NCI-H748 (cell line): ENCODE measurements at regions not wholly inside any gene's neighbourhood (a gene's known extent, or its start where the extent isn't known, plus 50 kb on each side); places are given as distances from the start of the nearest gene placed in this dataset.

Experiments
- DNase-seq: peaks from one replicate; lab custom pipeline; 2025; ENCODE audit not compliant: unreplicated experiment; lab: John Stamatoyannopoulos, UW

DNA sequence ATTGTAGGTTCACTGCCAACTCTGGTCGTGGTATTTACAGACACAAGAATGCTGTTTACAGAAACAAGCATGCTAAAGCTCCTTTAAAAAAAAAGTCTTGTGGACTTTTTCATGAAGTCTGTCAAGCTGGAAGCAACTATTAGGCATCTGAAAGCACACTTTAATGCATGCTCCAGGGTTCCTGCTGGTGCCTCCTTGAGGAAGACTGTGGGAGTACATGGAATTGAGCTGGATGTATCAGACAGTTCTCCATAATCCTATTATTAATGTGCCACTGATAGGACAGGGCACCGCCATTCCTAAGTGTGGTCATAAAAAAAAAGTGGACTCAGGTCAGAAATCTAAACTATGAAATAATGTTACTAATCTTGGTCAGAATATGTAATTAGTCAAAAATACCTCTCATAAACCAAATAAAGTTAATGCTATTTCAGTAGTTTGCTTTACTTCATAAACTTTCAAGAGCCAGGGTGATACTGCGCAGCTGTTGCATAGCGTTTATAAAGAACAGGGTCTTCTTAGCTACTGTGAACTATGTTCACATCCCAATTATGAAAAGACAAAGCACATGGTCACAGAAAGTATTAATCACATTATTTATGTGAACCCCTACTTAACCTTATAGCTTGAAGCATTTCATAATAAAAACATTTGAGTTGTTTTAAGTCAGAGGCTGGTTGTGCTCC lies 390.8 kb upstream of the PTGER4 start:
- no peak for DNase-seq

DNA sequence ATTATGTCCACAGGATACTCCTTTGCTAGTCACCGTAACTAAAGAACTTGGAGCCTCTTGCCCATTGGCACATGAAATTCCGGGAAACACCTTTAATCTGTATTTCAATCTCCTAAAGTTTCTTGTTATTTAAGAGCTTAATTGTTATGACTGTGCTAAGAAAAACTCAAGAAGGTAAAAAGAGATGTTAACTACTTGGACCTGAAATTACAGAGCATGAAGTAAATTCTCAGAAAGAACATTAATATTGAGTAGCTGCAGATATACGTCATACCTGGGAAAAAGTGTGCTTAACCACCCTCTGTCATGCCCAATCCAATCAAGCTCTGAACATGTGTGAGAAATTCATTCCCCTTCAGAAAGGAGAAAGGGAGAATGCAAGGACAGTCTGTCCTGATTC lies 394.9 kb upstream of the PTGER4 start:
- no peak for DNase-seq

DNA sequence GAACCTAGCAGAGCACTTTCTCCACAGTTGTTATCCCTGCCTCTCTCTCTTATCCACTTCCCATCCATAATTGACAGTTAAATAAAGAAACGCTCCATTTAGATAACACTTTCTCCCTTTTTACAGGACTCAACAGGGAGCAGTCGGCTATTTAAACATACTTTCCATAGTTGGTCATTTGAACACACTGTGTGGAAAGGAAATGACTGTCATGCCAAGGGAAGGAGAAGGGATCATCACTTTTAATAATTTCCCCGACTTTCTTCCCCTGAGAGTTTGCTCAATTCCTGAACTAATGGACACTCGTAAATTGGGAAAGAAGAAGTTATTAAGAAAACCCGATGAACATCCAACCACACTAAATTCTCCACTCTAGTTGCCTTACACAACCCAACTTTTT lies 400.8 kb upstream of the PTGER4 start:
- DNase-seq: no peak

DNA sequence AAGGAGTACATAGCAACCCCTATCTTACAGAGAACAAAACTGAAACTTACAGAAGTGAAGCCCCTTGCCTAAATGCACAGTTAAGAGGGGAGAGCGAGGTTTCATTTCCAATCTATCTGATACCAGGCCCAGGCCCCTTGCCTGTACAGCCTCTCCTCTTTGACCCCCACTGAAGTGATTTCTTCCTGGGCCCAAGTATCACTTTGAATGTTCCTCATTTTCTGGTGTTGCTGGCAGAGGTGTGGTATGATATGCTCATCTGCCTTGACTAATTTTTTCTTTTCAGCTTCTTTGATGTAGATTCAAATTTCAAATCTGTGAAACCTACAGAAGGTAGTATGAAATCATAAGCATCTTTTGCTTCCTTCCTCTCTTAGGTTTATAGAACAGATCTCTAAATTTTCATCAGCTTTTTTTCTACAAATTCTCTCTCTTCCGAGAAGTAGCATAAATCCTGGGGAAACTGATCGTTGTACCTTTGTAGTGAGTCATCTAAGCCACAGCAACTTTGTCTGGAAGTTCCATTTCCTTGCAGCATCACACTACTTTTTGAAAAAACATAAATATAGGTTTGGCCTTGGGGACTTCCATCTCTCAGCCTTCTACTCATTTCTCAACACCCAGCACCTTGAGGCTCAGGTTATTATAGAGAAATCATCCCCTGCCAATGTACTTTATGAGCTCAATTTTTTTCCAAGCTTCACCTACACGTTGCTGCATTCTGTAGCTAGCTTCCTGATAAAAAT lies 402.4 kb upstream of the PTGER4 start:
- DNase-seq: no peak

DNA sequence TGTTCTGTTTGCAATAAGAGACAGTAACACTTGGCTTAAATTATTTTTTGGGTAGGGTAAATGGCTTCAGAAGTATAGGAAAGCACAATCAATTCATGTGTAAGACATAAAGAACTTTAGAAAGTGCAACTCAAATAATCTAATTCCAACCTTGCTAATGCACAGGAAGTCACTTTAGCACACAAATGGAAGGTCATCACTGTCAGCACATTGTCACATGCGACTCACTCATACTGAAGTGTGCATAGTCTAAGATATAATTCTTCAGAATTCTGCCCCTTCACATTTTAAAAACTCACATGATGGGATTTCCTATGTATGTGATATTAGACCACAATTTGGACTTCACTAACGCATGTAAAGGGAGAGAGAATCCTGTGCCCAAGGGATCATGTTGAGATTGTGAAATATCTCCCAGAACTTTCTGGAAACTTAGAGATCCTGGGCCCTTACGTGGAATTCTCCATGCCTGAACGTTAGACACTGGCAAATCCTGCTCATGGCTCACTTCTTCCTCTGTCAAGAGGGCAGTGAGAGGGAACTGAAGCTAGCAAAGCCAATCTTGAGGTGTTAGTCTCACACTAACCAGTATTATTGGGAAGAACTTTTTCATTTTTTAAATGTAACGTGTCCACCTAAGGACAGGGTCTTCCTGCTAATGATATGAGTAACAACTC lies 403.2 kb upstream of the PTGER4 start:
- no peak for DNase-seq

DNA sequence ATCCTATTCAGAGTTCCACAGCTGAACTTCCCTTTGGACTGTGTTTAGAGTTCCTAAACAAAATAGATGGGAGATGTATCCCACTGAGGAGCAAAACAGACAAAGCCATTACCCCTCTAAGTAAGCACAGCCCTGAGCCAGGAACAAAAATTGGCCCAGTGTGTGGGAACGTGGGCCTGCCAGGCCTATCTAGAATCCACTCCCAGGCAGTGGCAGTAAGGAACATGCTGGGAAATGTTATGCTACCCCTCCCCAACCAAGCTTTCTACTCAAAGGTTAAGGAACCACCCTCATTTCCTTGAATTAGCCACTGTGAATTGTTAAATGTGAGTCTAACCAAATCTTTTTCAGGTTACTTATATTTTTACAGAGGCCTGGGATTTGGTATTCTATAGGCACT lies 405.1 kb upstream of the PTGER4 start:
- DNase-seq: no peak

DNA sequence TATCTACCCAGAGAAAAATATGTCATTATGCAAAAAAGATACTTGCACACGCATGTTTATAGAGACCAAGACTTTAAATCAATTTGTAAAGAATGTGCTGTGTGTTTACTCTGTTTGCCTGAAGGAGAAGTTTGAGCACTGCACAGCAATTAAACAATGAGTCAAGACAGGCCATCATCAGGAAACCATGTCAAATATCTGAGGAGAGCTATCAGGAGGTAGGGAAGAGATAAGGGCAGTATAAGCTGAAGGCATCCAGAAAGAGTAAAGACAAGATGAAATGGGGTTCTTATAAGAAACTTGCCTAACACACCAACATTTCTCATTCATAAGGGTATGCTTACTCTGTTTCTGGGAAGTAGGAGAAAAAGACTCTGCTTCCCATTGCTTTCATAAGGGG lies 405.8 kb upstream of the PTGER4 start:
- no peak for DNase-seq

DNA sequence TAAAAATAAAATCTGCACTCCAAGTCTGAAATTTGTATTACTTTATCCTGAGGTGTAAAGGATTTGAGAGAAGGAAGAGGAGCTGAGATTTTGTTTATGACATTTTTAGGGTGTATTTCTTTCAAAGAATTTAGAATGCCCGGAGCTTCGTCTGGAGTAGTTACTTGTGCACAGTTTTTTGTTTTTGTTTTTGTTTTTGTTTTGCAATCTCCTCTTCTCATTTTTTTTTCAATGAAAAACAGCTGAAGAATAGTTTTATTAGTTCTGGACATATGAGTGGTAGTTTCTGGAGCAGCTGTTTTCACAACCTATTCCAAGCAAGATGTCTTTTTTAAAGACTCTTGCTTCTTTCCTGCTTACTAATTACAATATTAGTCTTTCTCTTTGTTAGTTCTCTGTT lies 408.2 kb upstream of the PTGER4 start:
- DNase-seq: no peak

DNA sequence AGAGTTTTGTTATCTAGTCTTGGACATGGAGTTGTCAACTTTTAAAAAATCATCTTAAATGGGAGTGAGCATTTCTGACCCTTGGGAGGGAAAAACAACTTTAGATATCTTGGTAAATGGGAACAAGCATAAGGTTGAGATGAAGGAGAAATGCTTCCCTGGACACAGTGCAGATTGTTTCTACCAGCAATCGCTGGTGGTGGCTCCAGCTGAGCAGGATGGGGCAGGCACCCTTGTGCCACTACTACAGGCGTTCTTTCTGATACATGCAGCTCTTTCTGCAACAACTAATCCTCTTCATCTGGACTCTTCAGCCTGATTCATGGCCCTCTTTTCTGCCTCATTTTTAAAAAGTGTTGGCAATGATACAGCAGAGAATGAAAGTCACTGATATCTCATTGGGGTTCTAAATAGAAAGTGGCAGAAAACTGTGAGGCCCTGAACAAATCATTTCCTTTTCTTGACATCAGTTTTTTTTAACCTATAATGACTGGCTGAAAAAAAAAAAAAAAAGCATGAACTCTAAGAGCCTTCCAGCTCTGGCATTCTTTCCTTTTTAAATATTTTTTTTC lies 409.4 kb upstream of the PTGER4 start:
- DNase-seq: no peak

DNA sequence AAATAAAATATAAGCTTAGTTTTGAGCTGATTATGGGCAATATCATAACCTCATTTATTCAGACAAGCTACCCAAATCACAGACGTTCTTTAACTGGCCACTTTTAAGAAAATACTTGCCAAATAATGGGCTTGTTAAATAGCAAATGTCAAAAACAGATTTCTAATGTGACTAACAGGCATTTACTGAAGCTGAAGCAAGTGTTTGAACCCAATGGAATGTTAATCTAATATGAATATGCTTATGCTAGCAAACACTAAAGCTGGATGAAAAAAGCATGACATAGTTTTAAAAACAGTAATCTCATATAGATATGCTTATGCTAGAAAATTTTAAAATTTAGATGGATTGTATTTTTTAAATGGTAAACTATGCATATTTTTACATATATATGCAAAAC lies 411.6 kb upstream of the PTGER4 start:
- no peak for DNase-seq

DNA sequence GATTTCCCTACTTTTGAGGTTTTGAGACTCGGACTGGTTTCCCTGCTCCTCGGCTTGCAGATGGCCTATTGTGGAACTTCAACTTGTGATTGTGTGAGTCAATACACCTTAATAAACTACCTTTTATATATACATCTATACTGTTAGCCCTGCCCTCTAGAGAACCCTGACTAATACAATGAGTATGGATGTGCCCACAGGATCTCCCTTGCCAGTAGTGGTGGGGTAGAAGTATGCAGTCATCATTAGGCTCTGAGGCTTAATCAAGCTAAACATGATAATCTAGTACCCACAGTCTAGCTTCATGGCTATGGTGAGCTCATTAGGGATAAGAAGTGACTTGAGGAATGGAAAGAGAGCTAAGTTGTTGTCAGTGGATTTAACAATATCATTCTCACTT lies 412.8 kb upstream of the PTGER4 start:
- DNase-seq: no peak

DNA sequence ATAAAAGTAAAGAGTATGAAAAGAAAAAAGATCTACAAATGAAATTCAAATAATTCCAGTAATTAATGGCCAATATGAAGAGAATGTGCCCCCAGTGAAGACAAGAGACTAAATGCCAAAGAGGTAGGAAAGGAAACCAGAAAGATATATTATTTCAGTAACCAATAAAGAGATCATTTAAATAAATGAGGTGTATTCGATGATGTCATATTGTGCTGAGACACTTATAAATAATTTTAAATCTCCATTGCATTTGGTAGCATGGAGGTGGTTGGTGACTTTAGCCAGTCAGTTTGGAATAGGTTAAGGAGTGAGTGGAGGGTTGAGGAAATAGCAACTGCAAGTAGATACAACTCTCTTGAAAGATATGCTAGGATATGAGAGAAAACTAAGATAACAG lies 417.7 kb upstream of the PTGER4 start:
- DNase-seq: no peak

DNA sequence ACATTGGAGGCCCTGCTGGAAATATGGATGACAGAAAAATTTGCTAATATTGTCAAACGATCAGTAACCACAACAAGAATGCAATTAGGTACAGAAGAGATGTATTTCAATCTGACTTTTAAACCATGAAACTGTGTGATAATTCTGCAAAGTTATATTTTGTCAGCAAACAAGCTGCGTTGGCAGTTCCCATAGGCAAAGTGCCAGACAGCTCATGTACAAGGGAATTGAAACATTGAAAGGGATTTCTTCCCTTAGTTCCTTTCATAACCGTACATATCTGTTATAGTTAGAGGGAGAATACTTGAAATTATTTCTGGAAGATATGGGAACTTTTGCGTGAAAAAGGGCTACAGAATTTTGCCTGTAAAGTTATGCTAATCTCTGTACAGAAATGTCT lies 419.4 kb upstream of the PTGER4 start:
- DNase-seq: no peak

DNA sequence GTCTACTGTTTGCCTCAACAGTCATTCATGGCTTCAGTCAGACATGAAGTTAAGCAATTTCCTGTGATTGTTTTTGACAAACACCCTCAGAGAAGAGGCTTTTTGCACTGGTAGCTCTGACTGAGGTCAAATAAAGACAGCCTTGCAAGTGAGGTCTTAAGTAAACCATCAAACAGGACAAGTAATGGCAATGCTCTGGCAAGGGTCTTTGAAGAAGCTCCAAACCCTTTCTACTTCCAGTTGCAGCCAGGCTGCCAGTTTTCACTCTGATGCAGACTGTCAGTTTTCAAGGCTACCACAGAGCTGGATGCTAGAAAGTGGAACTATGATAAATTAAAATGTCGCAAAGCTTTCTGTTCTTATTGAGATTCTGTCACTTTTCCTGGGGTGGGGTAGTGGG lies 421.5 kb upstream of the PTGER4 start:
- no peak for DNase-seq

DNA sequence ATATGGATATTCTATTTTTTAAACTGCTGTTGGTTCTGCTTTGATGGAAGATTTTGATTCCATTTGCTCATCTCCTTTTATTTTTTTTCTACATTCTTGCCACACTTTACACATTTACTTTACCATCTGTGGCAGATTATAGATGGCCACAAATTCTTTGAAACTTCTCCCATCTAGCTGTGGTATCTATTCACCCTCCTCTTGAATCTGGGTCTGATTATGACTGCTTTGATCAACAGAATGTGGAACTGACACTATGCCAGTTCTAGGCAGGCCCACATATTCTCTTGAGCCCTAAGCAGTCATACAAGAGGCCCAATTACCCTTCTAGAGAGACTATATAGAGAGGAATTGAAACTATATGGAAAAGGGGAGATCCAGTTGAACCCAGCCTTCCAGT lies 439.0 kb upstream of the PTGER4 start:
- DNase-seq: no peak

DNA sequence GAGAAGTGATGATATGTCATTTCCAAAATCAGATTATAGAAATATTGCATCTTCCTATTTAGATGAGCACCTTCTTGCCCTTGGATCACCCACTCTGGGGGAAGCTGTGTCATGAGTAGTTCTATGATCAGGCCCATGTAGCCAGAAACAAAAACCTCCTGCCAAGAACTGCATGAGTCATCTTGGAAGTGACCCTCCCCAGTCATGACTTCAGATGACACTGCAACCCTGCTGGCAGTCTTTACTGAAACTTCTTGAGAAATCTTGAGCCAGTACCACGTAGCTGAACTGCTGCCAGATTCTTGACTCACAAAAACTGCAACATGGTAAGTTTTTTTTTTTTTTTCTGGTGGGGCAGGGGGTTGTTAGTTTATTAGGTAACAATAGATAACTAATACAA lies 439.6 kb upstream of the PTGER4 start:
- DNase-seq: no peak

DNA sequence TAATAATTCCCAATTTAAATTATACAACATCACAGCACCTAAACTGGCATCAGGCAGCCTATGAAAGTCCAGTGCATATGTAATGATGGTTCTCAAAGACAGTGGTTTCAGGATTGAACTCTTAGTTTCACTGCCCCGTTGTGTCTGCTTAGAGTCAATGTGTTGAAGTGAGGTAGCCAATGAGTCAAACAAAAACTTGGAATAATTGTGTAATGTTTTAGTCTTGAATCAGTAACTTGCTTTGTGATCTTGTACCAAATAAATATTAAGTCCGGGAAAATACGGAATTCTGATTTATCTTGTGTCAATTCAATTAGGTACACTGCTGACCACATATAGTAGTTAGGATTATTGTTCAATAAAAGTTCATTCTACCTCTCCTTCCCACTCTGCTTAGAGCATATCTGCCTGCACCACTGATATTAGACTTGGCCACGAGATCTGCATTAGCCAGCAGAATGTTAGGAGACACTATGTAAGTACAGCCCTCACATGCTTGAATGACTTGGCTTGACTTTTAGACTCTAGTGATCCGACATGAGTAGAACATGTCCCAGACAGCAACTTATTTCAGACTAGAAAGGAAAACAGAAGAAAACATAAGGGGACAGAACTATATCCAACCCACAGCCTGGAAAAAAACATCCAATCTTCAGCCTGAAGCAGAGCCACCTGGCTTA lies 441.5 kb upstream of the PTGER4 start:
- DNase-seq: no peak

DNA sequence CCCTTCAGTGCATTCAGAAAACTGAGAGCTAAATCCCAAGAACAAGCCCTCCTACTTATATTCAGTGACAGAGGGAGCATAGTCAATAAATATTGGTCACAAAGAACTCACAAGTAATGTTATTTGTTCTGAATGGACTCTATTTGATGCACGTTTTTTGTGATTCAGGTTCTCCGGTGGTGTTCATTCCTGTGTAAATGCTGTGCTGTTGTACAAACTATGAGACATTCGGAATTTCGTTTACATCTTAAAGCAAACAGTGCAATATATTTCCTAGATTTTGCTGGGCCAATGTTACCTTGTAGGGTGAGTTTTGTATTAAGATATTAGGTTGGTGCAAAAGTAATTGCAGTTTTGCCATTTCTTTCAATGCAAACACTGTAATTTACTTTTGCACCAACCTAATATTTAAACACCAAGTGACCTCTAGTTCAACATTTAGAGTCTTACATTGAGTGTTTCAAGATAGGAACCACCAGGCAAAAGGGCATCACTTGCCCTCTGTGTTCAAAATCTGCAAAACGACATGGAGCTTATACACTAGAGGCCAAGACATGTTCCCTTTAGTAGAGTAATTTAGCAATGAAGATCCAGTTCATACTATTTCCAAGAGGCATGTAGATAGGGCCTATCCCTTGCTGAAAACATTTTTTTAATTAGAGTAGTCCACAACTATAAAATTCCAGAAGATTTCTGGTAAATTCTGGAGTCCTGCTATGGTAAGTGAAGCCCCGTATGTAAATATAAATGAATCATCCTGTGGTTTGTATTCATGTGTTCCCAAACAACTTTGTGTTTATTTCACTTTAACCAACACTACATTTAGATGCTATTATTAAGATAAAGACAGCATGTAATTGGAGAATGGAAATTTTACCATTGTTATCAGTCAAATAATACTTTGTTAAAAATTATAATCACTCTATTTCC lies 444.0 kb upstream of the PTGER4 start:
- DNase-seq: no peak

DNA sequence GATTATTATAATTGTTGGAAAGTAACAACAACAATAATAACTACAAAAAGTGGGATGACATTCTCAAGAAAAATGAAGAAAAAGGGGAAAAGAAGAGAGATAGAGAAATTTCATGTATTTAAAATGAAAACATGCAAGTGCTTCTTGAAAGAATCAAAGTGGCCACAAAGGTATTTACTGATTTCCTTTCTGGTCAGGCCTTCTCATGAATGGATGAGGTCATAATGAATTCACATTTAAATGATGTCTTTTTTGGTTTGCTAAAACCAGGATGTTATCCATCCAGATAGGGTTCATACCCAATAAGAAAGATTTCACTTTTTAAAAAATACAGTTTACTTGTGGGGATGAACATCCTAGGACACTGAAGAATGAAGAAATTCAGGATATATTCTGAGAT lies 446.4 kb upstream of the PTGER4 start:
- no peak for DNase-seq

DNA sequence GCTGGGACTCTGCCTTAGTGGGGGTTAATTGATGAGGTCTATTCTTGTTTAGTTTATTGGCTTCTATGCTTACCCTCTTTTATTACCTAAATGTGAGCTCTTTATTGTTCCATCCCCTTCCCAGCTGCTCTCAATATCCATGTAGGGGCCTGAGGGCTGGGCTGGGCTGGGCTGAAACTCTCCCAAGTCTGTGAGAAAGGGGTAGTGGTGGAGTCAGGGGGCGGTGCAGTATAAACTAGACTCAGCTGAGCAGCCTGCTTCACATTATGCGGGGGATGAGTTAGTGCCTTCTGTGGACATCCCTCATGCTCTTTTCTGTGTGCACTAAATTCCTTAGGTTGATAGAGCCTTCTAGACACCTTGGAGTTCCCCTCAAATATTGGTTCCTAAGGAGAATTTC lies 451.8 kb upstream of the PTGER4 start:
- DNase-seq: peak; percentile 92
